ENCODE measurements at regions not wholly inside any gene's neighbourhood (a gene's known extent, or its start where the extent isn't known, plus 50 kb on each side); places are given as distances from the start of the nearest gene placed in this dataset.

GRCh38 chr19:31944326-31944725 is 401.1 kb upstream of the ZNF507 start:
- TF ChIP-seq CTCF (IDR thresholded peaks at IDR 0.05; ENCODE audit: low read depth, low read length) (no peak), EZH2phosphoT487 (IDR thresholded peaks at IDR 0.05; ENCODE audit: low read depth) (no peak)

All from OCI-LY3 (cell line).